DMS53 treated with DMSO at 0.1 percent for 48 hours (cell line): ENCODE measurements at regions not wholly inside any gene's neighbourhood (a gene's known extent, or its start where the extent isn't known, plus 50 kb on each side); places are given as distances from the start of the nearest gene placed in this dataset.

Experiments used
- DNase-seq: peaks from one replicate; lab custom pipeline; 2025; ENCODE audit not compliant: unreplicated experiment; lab: John Stamatoyannopoulos, UW

- DNase-seq: no peak
Observed at GRCh38 chr13:44019651-44020050, 139.9 kb downstream of the LACC1 start.

GRCh38 chr13:44021422-44021821 is 141.7 kb downstream of the LACC1 start:
- DNase-seq: no peak

- no peak for DNase-seq
Observed at GRCh38 chr13:44022196-44022595, 142.5 kb downstream of the LACC1 start.

GRCh38 chr13:44024167-44024845 is 144.6 kb downstream of the LACC1 start:
- DNase-seq: no peak

GRCh38 chr13:44024846-44025195 is 145.1 kb downstream of the LACC1 start:
- DNase-seq: no peak

- DNase-seq: no peak
Observed at GRCh38 chr13:44026194-44026593, 146.5 kb downstream of the LACC1 start.

GRCh38 chr13:44028734-44029133 is 149.0 kb downstream of the LACC1 start:
- DNase-seq: no peak

GRCh38 chr13:44030615-44031014 is 150.9 kb downstream of the LACC1 start:
- DNase-seq: no peak

GRCh38 chr13:44031555-44031954 is 151.9 kb downstream of the LACC1 start:
- DNase-seq: no peak

GRCh38 chr13:44032802-44033201 is 153.1 kb downstream of the LACC1 start:
- no peak for DNase-seq

GRCh38 chr13:44035400-44035799 is 155.7 kb downstream of the LACC1 start:
- DNase-seq: no peak

GRCh38 chr13:44040070-44040817 is 160.5 kb downstream of the LACC1 start:
- DNase-seq: no peak

GRCh38 chr13:44040818-44041100 is 161.1 kb downstream of the LACC1 start:
- DNase-seq: no peak

- DNase-seq: no peak
Observed at GRCh38 chr13:44044547-44045179, 165.0 kb downstream of the LACC1 start.

- DNase-seq: no peak
Observed at GRCh38 chr13:44045180-44045562, 165.5 kb downstream of the LACC1 start.

GRCh38 chr13:44046428-44046827 is 166.7 kb downstream of the LACC1 start:
- no peak for DNase-seq

GRCh38 chr13:44048326-44048725 is 168.6 kb downstream of the LACC1 start:
- DNase-seq: peak; percentile 55

- DNase-seq: no peak
Observed at GRCh38 chr13:44049081-44049945, 169.6 kb downstream of the LACC1 start.

GRCh38 chr13:44050450-44051063 is 170.9 kb downstream of the LACC1 start:
- peak; percentile 13 for DNase-seq

GRCh38 chr13:44051405-44051804 is 171.7 kb downstream of the LACC1 start:
- DNase-seq: no peak
